GM13977 (cell line): ENCODE measurements at regions not wholly inside any gene's neighbourhood (a gene's known extent, or its start where the extent isn't known, plus 50 kb on each side); places are given as distances from the start of the nearest gene placed in this dataset.

Source experiments
- DNase-seq: peaks from one replicate; pipeline ENCODE4 v3.0.0; 2012; ENCODE audit warnings: low spot score
- CTCF ChIP-seq: IDR thresholded peaks from 2 replicates; pipeline ENCODE4 v1.5.1; 2012; ENCODE audit warnings: mild to moderate bottlenecking, control low read depth; ENCODE audit not compliant: insufficient read depth; ENCODE audit errors: extremely low read depth, missing control alignments
- in situ Hi-C: fragments of 300-500 bp; cut with MboI; formaldehyde crosslinking; loops from one replicate; pipeline ENCODE4 v1.12.0; 2022; ENCODE audit warnings: low sequenced_read_pairs, low pct_unique_long_range_greater_than_20kb, mixed read lengths, inconsistent platforms; ENCODE audit not compliant: unreplicated experiment

- in situ Hi-C loops: no loop called here
- TF ChIP-seq CTCF: no peak
- DNase-seq: no peak
Observed at GRCh38 chr5:72695659-72696058, 120.8 kb upstream of the TNPO1 start.

- in situ Hi-C loops: no loop called here
- no peak for TF ChIP-seq CTCF
Observed at GRCh38 chr5:72694856-72695255, 121.6 kb upstream of the TNPO1 start.

GRCh38 chr5:72693546-72694205 lies 122.8 kb upstream of the TNPO1 start:
- no peak for TF ChIP-seq CTCF
- no peak for DNase-seq
- in situ Hi-C loops: no loop called here

More at GRCh38 chr5:72694856-72695255, 121.6 kb upstream of the TNPO1 start:
- no peak for DNase-seq

- in situ Hi-C loops: no loop called here
- no peak for DNase-seq
Observed at GRCh38 chr5:72692651-72693442, 123.6 kb upstream of the TNPO1 start.

GRCh38 chr5:72692231-72692637 lies 124.2 kb upstream of the TNPO1 start:
- DNase-seq: no peak
- TF ChIP-seq CTCF: no peak
- in situ Hi-C loops: no loop called here

More at GRCh38 chr5:72692651-72693442, 123.6 kb upstream of the TNPO1 start:
- no peak for TF ChIP-seq CTCF

GRCh38 chr5:72691751-72692150 lies 124.7 kb upstream of the TNPO1 start:
- no peak for TF ChIP-seq CTCF

More at GRCh38 chr5:72691751-72692150, 124.7 kb upstream of the TNPO1 start:
- in situ Hi-C loops: no loop called here
- no peak for DNase-seq
